ENCODE measurements at regions not wholly inside any gene's neighbourhood (a gene's known extent, or its start where the extent isn't known, plus 50 kb on each side); places are given as distances from the start of the nearest gene placed in this dataset.

DNA sequence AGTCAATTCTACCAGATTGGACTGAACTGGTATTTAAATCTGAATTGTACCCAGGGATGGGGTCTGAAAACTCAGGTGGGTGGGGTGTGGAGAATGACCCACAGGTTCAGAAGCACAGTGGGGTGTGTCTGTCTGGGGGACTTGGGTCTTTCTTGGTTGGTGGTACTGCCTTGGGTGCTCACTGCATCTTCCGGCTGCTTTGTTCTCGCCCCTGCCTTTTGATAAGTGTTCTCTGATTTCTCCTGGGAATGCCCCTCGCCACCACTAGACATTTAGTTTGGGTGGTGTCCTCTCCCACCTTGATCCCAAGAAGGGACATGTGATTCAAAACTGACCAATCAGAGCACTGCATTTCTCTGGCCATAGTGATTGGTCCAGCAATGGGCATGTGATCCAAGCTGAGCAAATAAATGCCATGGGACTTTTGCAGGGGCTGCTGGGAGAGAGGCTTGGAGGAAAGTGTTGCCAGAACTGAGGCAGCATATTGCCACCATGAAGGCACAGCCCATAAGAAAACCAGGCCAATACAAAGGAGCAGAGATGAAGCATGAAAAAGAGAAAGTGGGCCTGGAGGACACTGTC, 270.5 kb downstream of the NPHP4 start:
- Mint-ChIP-seq H3K27ac (ENCODE audit: unreplicated experiment) (no peak overlapping the region), H3K4me1 (ENCODE audit: low read depth, unreplicated experiment) (no peaks in the 10 kb centered on the region), H3K36me3 (ENCODE audit: insufficient read depth, unreplicated experiment) (no peaks in the 10 kb centered on the region), H3K27me3 (ENCODE audit: unreplicated experiment) (peaks cover 77% of the 10 kb centered on the region), H3K4me3 (ENCODE audit: low read depth, unreplicated experiment) (no peak overlapping the region), H3K9me3 (ENCODE audit: low read depth, unreplicated experiment) (peaks cover 2% of the 10 kb centered on the region)
- TF ChIP-seq, protein P1, sequence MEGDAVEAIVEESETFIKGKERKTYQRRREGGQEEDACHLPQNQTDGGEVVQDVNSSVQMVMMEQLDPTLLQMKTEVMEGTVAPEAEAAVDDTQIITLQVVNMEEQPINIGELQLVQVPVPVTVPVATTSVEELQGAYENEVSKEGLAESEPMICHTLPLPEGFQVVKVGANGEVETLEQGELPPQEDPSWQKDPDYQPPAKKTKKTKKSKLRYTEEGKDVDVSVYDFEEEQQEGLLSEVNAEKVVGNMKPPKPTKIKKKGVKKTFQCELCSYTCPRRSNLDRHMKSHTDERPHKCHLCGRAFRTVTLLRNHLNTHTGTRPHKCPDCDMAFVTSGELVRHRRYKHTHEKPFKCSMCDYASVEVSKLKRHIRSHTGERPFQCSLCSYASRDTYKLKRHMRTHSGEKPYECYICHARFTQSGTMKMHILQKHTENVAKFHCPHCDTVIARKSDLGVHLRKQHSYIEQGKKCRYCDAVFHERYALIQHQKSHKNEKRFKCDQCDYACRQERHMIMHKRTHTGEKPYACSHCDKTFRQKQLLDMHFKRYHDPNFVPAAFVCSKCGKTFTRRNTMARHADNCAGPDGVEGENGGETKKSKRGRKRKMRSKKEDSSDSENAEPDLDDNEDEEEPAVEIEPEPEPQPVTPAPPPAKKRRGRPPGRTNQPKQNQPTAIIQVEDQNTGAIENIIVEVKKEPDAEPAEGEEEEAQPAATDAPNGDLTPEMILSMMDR (IDR thresholded peaks at IDR 0.05; ENCODE audit: unreplicated experiment) = no peak
- intact Hi-C loops (cut with micrococcal nuclease; ENCODE audit: unreplicated experiment) = no loop called here
- CTCF ChIA-PET = no interaction called here
- DNase-seq = no peak
- no TSS peak for BruUV-seq (replicated peaks)

DNA sequence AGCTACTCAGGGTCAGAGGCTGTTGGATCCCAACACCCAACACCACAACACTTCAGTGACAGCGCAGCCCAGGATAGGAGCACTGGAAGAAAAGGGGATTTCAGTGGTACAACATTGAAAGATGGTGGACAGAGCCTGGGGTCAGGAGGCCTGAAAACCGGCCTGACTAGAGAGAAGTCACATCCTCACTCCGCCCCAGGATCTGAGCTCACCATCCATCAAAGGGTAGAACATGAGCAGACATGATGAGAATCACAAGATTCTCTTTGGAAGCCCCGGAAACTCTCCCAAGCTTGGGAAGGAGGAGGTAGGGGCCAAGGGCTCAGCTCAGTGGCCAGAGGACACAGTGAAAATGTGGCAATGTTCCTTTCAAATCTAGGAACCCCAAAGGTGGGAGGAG, 271.3 kb downstream of the NPHP4 start:
- Mint-ChIP-seq H3K36me3 (ENCODE audit: insufficient read depth, unreplicated experiment) (no peaks in the 10 kb centered on the region), H3K4me3 (ENCODE audit: low read depth, unreplicated experiment) (no peak overlapping the region), H3K9me3 (ENCODE audit: low read depth, unreplicated experiment) (peaks cover 2% of the 10 kb centered on the region), H3K27me3 (ENCODE audit: unreplicated experiment) (peaks cover 82% of the 10 kb centered on the region), H3K4me1 (ENCODE audit: low read depth, unreplicated experiment) (no peaks in the 10 kb centered on the region), H3K27ac (ENCODE audit: unreplicated experiment) (no peak overlapping the region)
- intact Hi-C loops (cut with micrococcal nuclease; ENCODE audit: unreplicated experiment) = no loop called here
- BruUV-seq (replicated peaks) = no TSS peak
- CTCF ChIA-PET = no interaction called here
- TF ChIP-seq, protein P1 (IDR thresholded peaks at IDR 0.05; ENCODE audit: unreplicated experiment) = no peak
- DNase-seq = no peak

DNA sequence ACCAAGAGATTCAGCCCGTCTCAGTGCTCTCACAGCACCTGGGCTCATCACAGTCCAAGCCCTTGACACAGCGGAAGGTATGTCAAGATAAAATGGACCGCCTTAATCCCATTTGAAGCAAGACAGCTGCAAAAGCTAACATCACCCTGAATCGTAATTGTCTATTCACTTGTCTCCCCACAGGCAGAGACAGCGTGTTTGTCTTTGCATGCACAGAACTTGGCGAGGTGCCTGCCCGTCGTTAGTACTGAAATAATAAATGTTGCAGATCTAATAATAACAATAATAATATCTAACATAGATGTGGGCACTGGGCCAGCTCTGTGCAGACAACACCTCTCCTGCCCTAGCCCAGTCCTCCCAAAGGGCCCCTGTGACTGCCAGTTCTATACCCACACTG, 271.7 kb downstream of the NPHP4 start:
- Mint-ChIP-seq H3K4me1 (ENCODE audit: low read depth, unreplicated experiment) (no peaks in the 10 kb centered on the region), H3K4me3 (ENCODE audit: low read depth, unreplicated experiment) (no peak overlapping the region), H3K27me3 (ENCODE audit: unreplicated experiment) (peaks cover 80% of the 10 kb centered on the region), H3K9me3 (ENCODE audit: low read depth, unreplicated experiment) (peaks cover 2% of the 10 kb centered on the region), H3K27ac (ENCODE audit: unreplicated experiment) (no peak overlapping the region), H3K36me3 (ENCODE audit: insufficient read depth, unreplicated experiment) (no peaks in the 10 kb centered on the region)
- intact Hi-C loops (cut with micrococcal nuclease; ENCODE audit: unreplicated experiment) = no loop called here
- TF ChIP-seq, protein P1 (IDR thresholded peaks at IDR 0.05; ENCODE audit: unreplicated experiment) = no peak
- CTCF ChIA-PET = no interaction called here
- BruUV-seq (replicated peaks) = no TSS peak
- DNase-seq = no peak

- Mint-ChIP-seq H3K9me3 (ENCODE audit: low read depth, unreplicated experiment) (peaks cover 2% of the 10 kb centered on the region), H3K36me3 (ENCODE audit: insufficient read depth, unreplicated experiment) (no peaks in the 10 kb centered on the region), H3K27me3 (ENCODE audit: unreplicated experiment) (peaks cover 76% of the 10 kb centered on the region), H3K4me3 (ENCODE audit: low read depth, unreplicated experiment) (no peak overlapping the region), H3K4me1 (ENCODE audit: low read depth, unreplicated experiment) (no peaks in the 10 kb centered on the region), H3K27ac (ENCODE audit: unreplicated experiment) (no peak overlapping the region)
- CTCF ChIA-PET = no interaction called here
- no peak for DNase-seq
- intact Hi-C loops (cut with micrococcal nuclease; ENCODE audit: unreplicated experiment) = no loop called here
- no TSS peak for BruUV-seq (replicated peaks)
- TF ChIP-seq, protein P1 (IDR thresholded peaks at IDR 0.05; ENCODE audit: unreplicated experiment) = no peak
These were observed 272.2 kb downstream of the NPHP4 start for GRCh38 chr1:5720045-5720444.
